T-helper 1 cell treated with Interleukin-12 subunit alpha and Interleukin-12 subunit beta and Interleukin-4 antibody, amounts not matched to agents 30 μg/mL and 1 μg/mL, for 36 hours (primary cell): ENCODE measurements at regions not wholly inside any gene's neighbourhood (a gene's known extent, or its start where the extent isn't known, plus 50 kb on each side); places are given as distances from the start of the nearest gene placed in this dataset.

Experiments used
- H3K27ac Mint-ChIP-seq: one replicate; pipeline ENCODE4 v1.8.0; 2021; ENCODE audit warnings: mild to moderate bottlenecking, mixed read lengths
- H3K27me3 Mint-ChIP-seq: one replicate; pipeline ENCODE4 v1.8.0; 2021; ENCODE audit warnings: low read depth, mixed read lengths
- H3K36me3 Mint-ChIP-seq: one replicate; pipeline ENCODE4 v1.8.0; 2021; ENCODE audit warnings: low read depth, mixed read lengths
- H3K4me1 Mint-ChIP-seq: one replicate; pipeline ENCODE4 v1.8.0; 2021; ENCODE audit warnings: low read depth, mixed read lengths
- H3K4me3 Mint-ChIP-seq: one replicate; pipeline ENCODE4 v1.8.0; 2021; ENCODE audit warnings: mild to moderate bottlenecking, moderate library complexity, mixed read lengths
- H3K9me3 Mint-ChIP-seq: one replicate; pipeline ENCODE4 v1.8.0; 2021; ENCODE audit warnings: mixed read lengths

- Mint-ChIP-seq H3K27me3 (peaks cover 7% of the 10 kb centered on the region), H3K27ac (no peak overlapping the region), H3K4me3 (no peak overlapping the region), H3K9me3 (no peaks in the 10 kb centered on the region), H3K36me3 (no peaks in the 10 kb centered on the region), H3K4me1 (no peaks in the 10 kb centered on the region)
These were observed 124.7 kb upstream of the TCF21 start for GRCh38 chr6:133764008-133764753.

- Mint-ChIP-seq H3K27me3 (peaks cover 7% of the 10 kb centered on the region), H3K9me3 (no peaks in the 10 kb centered on the region), H3K4me1 (no peaks in the 10 kb centered on the region)
These were observed 124.1 kb upstream of the TCF21 start for GRCh38 chr6:133764754-133765208.

DNA sequence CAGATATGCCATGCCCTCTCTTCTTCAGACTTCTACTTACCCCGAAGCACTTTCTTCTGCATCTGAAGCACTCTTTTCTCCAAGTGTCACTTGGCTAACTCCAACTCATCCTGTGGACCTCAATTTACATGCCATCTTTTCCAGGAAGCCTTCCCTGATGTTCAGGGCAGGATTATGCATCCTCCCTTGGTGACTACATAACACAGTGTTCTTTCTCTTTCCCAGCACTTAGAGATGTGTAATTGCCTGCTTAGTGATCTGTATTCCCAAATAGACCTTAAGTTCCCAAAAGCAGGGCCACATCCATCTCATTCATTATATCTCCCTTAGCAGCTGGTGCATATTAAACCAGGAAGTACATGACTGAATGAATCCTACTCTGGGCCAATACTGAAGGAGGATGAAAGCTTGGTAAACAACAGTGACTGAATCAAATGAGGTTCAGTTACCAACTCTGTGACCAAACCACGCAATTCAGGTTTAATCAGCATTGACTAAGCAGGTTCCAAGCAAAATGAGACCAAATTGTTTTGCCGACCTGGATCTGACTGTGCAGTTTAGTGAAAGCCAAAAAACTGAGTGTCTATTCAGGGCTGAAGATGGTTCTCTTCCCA lies 121.4 kb upstream of the TCF21 start:
- H3K36me3 Mint-ChIP-seq: no peaks in the 10 kb centered on the region
- H3K27me3 Mint-ChIP-seq: peaks cover 7% of the 10 kb centered on the region
- H3K27ac Mint-ChIP-seq: no peak overlapping the region
- H3K4me1 Mint-ChIP-seq: no peaks in the 10 kb centered on the region
- no peak overlapping the region for H3K4me3 Mint-ChIP-seq
- no peaks in the 10 kb centered on the region for H3K9me3 Mint-ChIP-seq

More at GRCh38 chr6:133764754-133765208, 124.1 kb upstream of the TCF21 start:
- Mint-ChIP-seq H3K27ac (no peak overlapping the region), H3K36me3 (no peaks in the 10 kb centered on the region), H3K4me3 (no peak overlapping the region)

DNA sequence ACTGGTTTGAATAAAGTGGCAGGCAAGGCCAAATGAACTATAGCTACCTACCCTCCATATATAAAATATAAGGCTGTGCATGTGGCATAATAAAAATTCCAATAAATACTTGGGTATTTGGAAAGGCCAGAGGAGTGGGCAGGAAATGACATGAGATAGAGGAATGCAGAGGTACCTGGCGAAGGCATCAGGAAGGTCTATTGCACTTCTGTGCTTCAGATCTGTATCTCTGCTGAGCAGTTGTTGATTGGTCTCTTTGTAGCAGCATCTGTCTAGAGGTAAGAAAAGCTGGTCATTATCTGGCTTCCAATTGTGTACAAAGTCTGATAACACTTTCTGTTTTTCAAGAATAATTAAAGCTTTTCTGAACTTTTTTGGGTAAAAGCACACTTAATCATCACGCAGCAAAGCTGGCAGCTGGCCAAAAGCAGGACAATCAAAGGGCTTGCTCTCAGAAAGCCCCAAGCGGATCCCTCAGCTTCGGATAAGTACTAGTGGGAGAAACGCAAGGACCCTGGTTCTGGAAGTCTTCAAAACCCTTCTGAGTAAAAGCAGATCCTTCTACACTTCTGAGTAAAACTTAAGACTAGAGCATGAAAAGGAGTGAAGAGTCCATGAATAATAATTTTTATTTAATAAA lies 120.1 kb upstream of the TCF21 start:
- no peaks in the 10 kb centered on the region for H3K9me3 Mint-ChIP-seq
- no peak overlapping the region for H3K27ac Mint-ChIP-seq
- H3K4me3 Mint-ChIP-seq: no peak overlapping the region

DNA sequence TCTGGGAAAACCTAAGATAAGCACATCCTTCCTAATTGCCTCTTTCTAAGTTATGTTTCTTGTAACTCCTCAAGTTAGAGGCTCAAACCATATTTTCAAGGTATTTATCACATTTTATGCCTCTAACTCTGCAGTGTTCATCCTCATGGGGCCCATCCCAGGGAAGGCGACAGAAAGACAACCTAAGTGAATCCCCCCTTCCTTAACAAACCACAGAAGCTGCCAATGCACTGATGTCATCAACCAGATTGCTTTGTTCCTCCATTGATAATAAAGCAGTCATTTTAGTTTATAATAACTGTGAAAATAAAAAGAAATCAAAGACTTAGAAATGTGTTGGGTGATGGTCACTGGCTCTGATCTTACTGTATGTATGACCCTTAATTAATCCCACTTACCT lies 119.5 kb upstream of the TCF21 start:
- no peak overlapping the region for H3K4me3 Mint-ChIP-seq
- H3K27me3 Mint-ChIP-seq: no peaks in the 10 kb centered on the region
- H3K4me1 Mint-ChIP-seq: peaks cover 4% of the 10 kb centered on the region
- H3K27ac Mint-ChIP-seq: no peak overlapping the region
- no peaks in the 10 kb centered on the region for H3K36me3 Mint-ChIP-seq
- H3K9me3 Mint-ChIP-seq: peaks cover 4% of the 10 kb centered on the region

More for the DNA sequence above, 120.1 kb upstream of the TCF21 start:
- no peaks in the 10 kb centered on the region for H3K4me1 Mint-ChIP-seq
- no peaks in the 10 kb centered on the region for H3K36me3 Mint-ChIP-seq
- H3K27me3 Mint-ChIP-seq: peaks cover 5% of the 10 kb centered on the region

- Mint-ChIP-seq H3K4me3 (no peak overlapping the region), H3K27ac (no peak overlapping the region), H3K36me3 (no peaks in the 10 kb centered on the region), H3K9me3 (peaks cover 7% of the 10 kb centered on the region), H3K4me1 (peaks cover 6% of the 10 kb centered on the region), H3K27me3 (no peaks in the 10 kb centered on the region)
These were observed 116.3 kb upstream of the TCF21 start for GRCh38 chr6:133772567-133772966.

DNA sequence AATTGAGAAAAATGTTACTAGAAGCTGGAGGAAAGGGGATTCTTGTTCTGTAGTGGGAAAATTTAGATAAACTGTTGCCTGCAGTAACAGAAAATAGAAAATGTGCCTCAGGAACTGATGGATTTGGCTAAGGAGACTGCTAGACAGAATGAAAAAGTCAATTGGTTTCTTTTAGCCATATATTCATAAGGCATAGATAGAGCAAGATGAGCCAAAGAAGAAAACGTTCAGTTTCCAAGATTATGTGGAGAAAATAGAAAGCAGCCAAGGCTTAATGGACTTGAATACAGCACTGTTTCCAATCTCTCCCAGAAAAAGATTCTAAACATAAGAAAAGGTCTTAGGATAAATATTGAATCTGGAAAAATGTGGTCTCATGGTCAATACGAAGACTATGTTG lies 115.1 kb upstream of the TCF21 start:
- no peaks in the 10 kb centered on the region for H3K36me3 Mint-ChIP-seq
- no peak overlapping the region for H3K27ac Mint-ChIP-seq
- no peaks in the 10 kb centered on the region for H3K27me3 Mint-ChIP-seq
- H3K4me3 Mint-ChIP-seq: no peak overlapping the region
- peaks cover 6% of the 10 kb centered on the region for H3K4me1 Mint-ChIP-seq
- H3K9me3 Mint-ChIP-seq: peaks cover 7% of the 10 kb centered on the region

- Mint-ChIP-seq H3K36me3 (no peaks in the 10 kb centered on the region), H3K9me3 (peaks cover 7% of the 10 kb centered on the region), H3K4me3 (no peak overlapping the region), H3K4me1 (peaks cover 6% of the 10 kb centered on the region), H3K27me3 (no peaks in the 10 kb centered on the region), H3K27ac (no peak overlapping the region)
These were observed 114.6 kb upstream of the TCF21 start for GRCh38 chr6:133774356-133774755.

DNA sequence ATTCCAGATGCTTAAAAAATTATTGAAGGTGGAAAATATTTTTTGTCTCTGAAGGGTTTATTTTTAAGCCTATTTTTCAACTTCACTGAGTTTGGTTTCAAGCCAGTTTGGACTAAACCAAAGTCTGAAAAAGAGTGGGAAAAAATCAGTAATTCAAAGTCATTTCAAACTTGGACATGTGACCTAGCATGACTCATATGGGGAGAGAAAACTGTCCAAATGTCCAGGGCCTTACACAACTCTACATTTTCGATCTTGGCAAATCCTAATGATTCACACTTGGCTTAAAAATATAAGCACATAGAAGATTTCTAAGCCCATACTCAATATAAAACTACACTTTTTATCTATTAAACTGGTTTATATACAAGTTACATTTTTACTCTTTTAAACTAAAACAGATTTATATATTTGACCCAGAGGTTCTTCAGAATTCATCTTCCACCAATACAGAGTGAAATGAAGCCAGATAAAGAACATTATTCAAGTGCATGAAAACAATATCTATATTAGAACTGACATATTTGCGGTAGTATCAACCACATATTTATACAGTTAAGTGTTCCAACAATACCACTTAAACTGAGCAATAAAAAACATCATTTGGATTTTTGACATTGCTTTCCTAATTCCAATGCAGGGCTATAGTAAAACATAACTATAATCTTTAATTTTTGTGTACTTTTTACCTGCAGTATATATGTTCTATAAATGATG lies 110.3 kb upstream of the TCF21 start:
- Mint-ChIP-seq H3K4me3 (no peak overlapping the region), H3K36me3 (no peaks in the 10 kb centered on the region), H3K27ac (no peak overlapping the region), H3K9me3 (peaks cover 7% of the 10 kb centered on the region), H3K4me1 (peaks cover 6% of the 10 kb centered on the region), H3K27me3 (no peaks in the 10 kb centered on the region)

- Mint-ChIP-seq H3K27ac (no peak overlapping the region), H3K27me3 (no peaks in the 10 kb centered on the region), H3K4me1 (no peaks in the 10 kb centered on the region), H3K36me3 (no peaks in the 10 kb centered on the region), H3K9me3 (no peaks in the 10 kb centered on the region), H3K4me3 (no peak overlapping the region)
These were observed 108.8 kb upstream of the TCF21 start for GRCh38 chr6:133779916-133780695.

DNA sequence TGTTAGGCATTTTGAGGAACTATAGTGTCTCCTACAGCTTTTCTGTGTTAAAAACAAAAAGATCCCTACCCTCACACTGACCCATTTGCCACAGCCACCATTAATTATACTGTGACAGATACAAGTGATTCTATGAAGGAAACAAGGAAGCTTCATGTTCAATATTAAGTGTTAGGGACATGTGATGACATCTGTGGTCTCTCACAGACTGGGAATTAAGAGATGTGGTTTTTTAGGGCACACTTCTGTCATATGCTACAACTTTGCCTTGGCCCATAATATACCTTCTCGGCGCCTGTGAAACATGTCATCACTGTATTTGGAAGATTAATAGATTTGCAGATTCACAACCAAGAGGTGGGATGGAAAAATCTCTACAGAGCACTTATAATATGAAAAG lies 102.9 kb upstream of the TCF21 start:
- no peak overlapping the region for H3K27ac Mint-ChIP-seq
- H3K27me3 Mint-ChIP-seq: no peaks in the 10 kb centered on the region
- H3K4me1 Mint-ChIP-seq: no peaks in the 10 kb centered on the region
- H3K36me3 Mint-ChIP-seq: no peaks in the 10 kb centered on the region
- H3K9me3 Mint-ChIP-seq: no peaks in the 10 kb centered on the region
- no peak overlapping the region for H3K4me3 Mint-ChIP-seq

- Mint-ChIP-seq H3K4me1 (no peaks in the 10 kb centered on the region), H3K27ac (no peak overlapping the region), H3K27me3 (no peaks in the 10 kb centered on the region), H3K36me3 (no peaks in the 10 kb centered on the region), H3K9me3 (no peaks in the 10 kb centered on the region), H3K4me3 (no peak overlapping the region)
These were observed 101.8 kb upstream of the TCF21 start for GRCh38 chr6:133787122-133787521.

GRCh38 chr6:133787859-133788505 lies 100.9 kb upstream of the TCF21 start:
- no peaks in the 10 kb centered on the region for H3K27me3 Mint-ChIP-seq
- H3K27ac Mint-ChIP-seq: no peak overlapping the region
- no peak overlapping the region for H3K4me3 Mint-ChIP-seq
- H3K4me1 Mint-ChIP-seq: no peaks in the 10 kb centered on the region
- no peaks in the 10 kb centered on the region for H3K36me3 Mint-ChIP-seq
- H3K9me3 Mint-ChIP-seq: no peaks in the 10 kb centered on the region

DNA sequence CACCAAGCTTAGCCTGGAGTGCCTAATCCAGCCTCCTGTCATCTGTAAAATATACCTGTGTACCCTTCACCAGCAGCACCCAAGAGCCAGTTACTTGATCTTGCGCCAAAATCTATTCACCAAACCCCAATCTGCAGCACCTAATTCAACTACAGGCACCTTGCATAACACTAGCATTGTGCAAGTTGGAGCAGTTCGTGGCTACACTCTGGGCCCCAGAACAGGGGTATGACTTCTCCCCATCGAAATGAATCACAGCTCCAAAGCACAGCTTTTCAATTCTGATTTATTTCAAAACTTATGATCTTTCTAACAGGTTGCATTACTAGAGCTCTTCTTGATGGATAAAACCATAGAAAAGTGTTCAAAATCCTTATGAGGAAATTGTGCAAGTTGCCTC lies 100.4 kb upstream of the TCF21 start:
- Mint-ChIP-seq H3K4me3 (no peak overlapping the region), H3K4me1 (no peaks in the 10 kb centered on the region), H3K36me3 (no peaks in the 10 kb centered on the region), H3K9me3 (no peaks in the 10 kb centered on the region), H3K27me3 (no peaks in the 10 kb centered on the region), H3K27ac (no peak overlapping the region)
